CD8-positive, alpha-beta memory T cell (primary cell): ENCODE measurements at regions not wholly inside any gene's neighbourhood (a gene's known extent, or its start where the extent isn't known, plus 50 kb on each side); places are given as distances from the start of the nearest gene placed in this dataset.

Experiments used
- CTCF ChIA-PET: fragments of 350-600 bp; sonication (Branson Sonifier 250); formaldehyde crosslinking; loops from one replicate; lab custom pipeline; 2021; ENCODE audit warnings: antibody characterized with exemption; lab: Charles Lee
- POLR2A ChIA-PET: fragments of 350-600 bp; sonication (Branson Sonifier 250); formaldehyde crosslinking; loops from one replicate; lab custom pipeline; 2021; ENCODE audit warnings: antibody characterized with exemption; lab: Charles Lee
- DNase-seq, 5 donors: peaks; one replicate each; pipeline versions ENCODE4 v3.0.0 to v3.0.0-alpha.2; 2020 to 2022; ENCODE audit warnings: mixed read lengths in 1 of 5
- H3K27ac ChIP-seq: one replicate; pipeline ENCODE4 v1.7.0; 2013; ENCODE audit warnings: low read depth, mild to moderate bottlenecking, low read length, moderate library complexity
- H3K27me3 ChIP-seq: 2 replicates; pipeline ENCODE4 v1.7.0; 2013; ENCODE audit warnings: low read length, mild to moderate bottlenecking; ENCODE audit not compliant: insufficient read depth, poor library complexity, severe bottlenecking
- H3K36me3 ChIP-seq: 2 replicates; pipeline ENCODE4 v1.7.0; 2013; ENCODE audit warnings: mild to moderate bottlenecking, low read length, moderate library complexity; ENCODE audit not compliant: insufficient read depth
- H3K4me1 ChIP-seq: 2 replicates; pipeline ENCODE4 v1.7.0; 2013; ENCODE audit warnings: mild to moderate bottlenecking, low read length, moderate library complexity; ENCODE audit not compliant: insufficient read depth
- H3K4me3 ChIP-seq: 2 replicates; pipeline ENCODE4 v1.7.0; 2013; ENCODE audit warnings: mild to moderate bottlenecking, low read length
- H3K9me3 ChIP-seq: 2 replicates; pipeline ENCODE4 v1.7.0; 2013; ENCODE audit warnings: mild to moderate bottlenecking, low read length
- H3K27ac Mint-ChIP-seq, 8 donors: one replicate each; pipeline ENCODE4 v1.8.0; 2020 to 2021; ENCODE audit warnings: mixed read lengths in 8 of 8, mild to moderate bottlenecking in 6 of 8, inconsistent platforms in 3 of 8, moderate library complexity in 3 of 8
- H3K27me3 Mint-ChIP-seq, 2 donors: one replicate each; pipeline ENCODE4 v1.8.0; 2020 to 2021; ENCODE audit warnings: mixed read lengths in 2 of 2, mild to moderate bottlenecking in 1 of 2, moderate library complexity in 1 of 2
- H3K36me3 Mint-ChIP-seq, 3 donors: one replicate each; pipeline ENCODE4 v1.8.0; 2020 to 2021; ENCODE audit warnings: mixed read lengths in 3 of 3, inconsistent platforms in 1 of 3, mild to moderate bottlenecking in 1 of 3
- H3K4me1 Mint-ChIP-seq, 3 donors: one replicate each; pipeline ENCODE4 v1.8.0; 2020 to 2021; ENCODE audit warnings: mixed read lengths in 3 of 3, inconsistent platforms in 1 of 3, mild to moderate bottlenecking in 1 of 3
- H3K4me3 Mint-ChIP-seq, 7 donors: one replicate each; pipeline ENCODE4 v1.8.0; 2020 to 2021; ENCODE audit warnings: mixed read lengths in 7 of 7, mild to moderate bottlenecking in 6 of 7, moderate library complexity in 4 of 7, inconsistent platforms in 2 of 7
- H3K9me3 Mint-ChIP-seq, 5 donors: one replicate each; pipeline ENCODE4 v1.8.0; 2020 to 2022; ENCODE audit warnings: mixed read lengths in 5 of 5, mild to moderate bottlenecking in 3 of 5, moderate library complexity in 2 of 5, inconsistent platforms in 1 of 5

GRCh38 chr12:11998944-11999315 is 71.8 kb upstream of the BCL2L14 start:
- Mint-ChIP-seq H3K27me3 (no peaks in the 10 kb centered on the region), H3K4me1 (peaks cover 33 to 56% (median 53%) of the 10 kb centered on the region in 3 donors), H3K4me3 (peak overlapping the region in 6 of 7 donors; percentile 36 to 60 (median 46)), H3K27ac (peak overlapping the region; percentile 58 to 88 (median 84)), H3K36me3 (peaks cover 2 to 11% (median 2%) of the 10 kb centered on the region in 3 donors), H3K9me3 (peaks cover 0 to 2% (median 0%) of the 10 kb centered on the region in 5 donors)
- ChIA-PET POLR2A (interaction anchor here (0.6 to 1.2 kb wide), 2 partner anchors 11 to 366 kb away, joined by 3 to 4 read pairs; no protein-coding TSS in a partner anchor), CTCF (interaction anchor here (2.4 kb wide), 1 partner anchor 10 kb away, joined by 13 read pairs; no protein-coding TSS in a partner anchor)
- Histone ChIP-seq H3K27ac (no peak overlapping the region), H3K36me3 (no peaks in the 10 kb centered on the region), H3K27me3 (no peaks in the 10 kb centered on the region), H3K9me3 (no peaks in the 10 kb centered on the region), H3K4me1 (peaks cover 25% of the 10 kb centered on the region), H3K4me3 (no peak overlapping the region)
- DNase-seq, result no peak

- H3K4me3 Mint-ChIP-seq, result no peak overlapping the region
- H3K27me3 Mint-ChIP-seq, result no peaks in the 10 kb centered on the region
- H3K27ac Mint-ChIP-seq, result peak overlapping the region in 4 of 8 donors; percentile 33 to 74 (median 51)
- no peak for DNase-seq
- no peaks in the 10 kb centered on the region for H3K9me3 Mint-ChIP-seq
- H3K36me3 Mint-ChIP-seq, result peaks cover 0 to 5% (median 3%) of the 10 kb centered on the region in 3 donors
- H3K36me3 ChIP-seq, result no peaks in the 10 kb centered on the region
- H3K4me3 ChIP-seq, result no peak overlapping the region
- ChIA-PET CTCF (no interaction called here), POLR2A (no interaction called here)
- H3K4me1 ChIP-seq, result peaks cover 33% of the 10 kb centered on the region
- H3K4me1 Mint-ChIP-seq, result peaks cover 47 to 69% (median 61%) of the 10 kb centered on the region in 3 donors
- no peaks in the 10 kb centered on the region for H3K9me3 ChIP-seq
- H3K27ac ChIP-seq, result no peak overlapping the region
- no peaks in the 10 kb centered on the region for H3K27me3 ChIP-seq
These were observed 67.1 kb upstream of the BCL2L14 start for GRCh38 chr12:12003609-12004008.

- ChIA-PET CTCF (no interaction called here), POLR2A (no interaction called here)
- peaks cover 48 to 69% (median 62%) of the 10 kb centered on the region in 3 donors for H3K4me1 Mint-ChIP-seq
These were observed 66.2 kb upstream of the BCL2L14 start for GRCh38 chr12:12004524-12004923.

GRCh38 chr12:12007001-12007712 is 63.6 kb upstream of the BCL2L14 start:
- peak overlapping the region; percentile 27 to 88 (median 78) for H3K4me3 Mint-ChIP-seq
- DNase-seq, result peak in 1 of 5 donors; percentile 67
- Histone ChIP-seq H3K36me3 (no peaks in the 10 kb centered on the region), H3K27me3 (no peaks in the 10 kb centered on the region), H3K27ac (no peak overlapping the region), H3K9me3 (no peaks in the 10 kb centered on the region), H3K4me1 (peaks cover 49% of the 10 kb centered on the region), H3K4me3 (no peak overlapping the region)
- POLR2A ChIA-PET, result interaction anchor here (1.4 kb wide), 1 partner anchor 26 kb away, joined by 4 read pairs; no protein-coding TSS in a partner anchor
- CTCF ChIA-PET, result interaction anchor here (0.7 to 4.5 kb wide), 6 partner anchors 7 to 357 kb away, joined by 3 to 41 read pairs (median 15); partner anchors contain the start of gene ETV6
- H3K27ac Mint-ChIP-seq, result peak overlapping the region; percentile 44 to 99 (median 94)
- no peaks in the 10 kb centered on the region for H3K9me3 Mint-ChIP-seq
- H3K36me3 Mint-ChIP-seq, result peaks cover 0 to 3% (median 0%) of the 10 kb centered on the region in 3 donors
- H3K4me1 Mint-ChIP-seq, result peaks cover 61 to 85% (median 75%) of the 10 kb centered on the region in 3 donors
- H3K27me3 Mint-ChIP-seq, result peaks cover 0 to 6% of the 10 kb centered on the region in 2 donors

More at GRCh38 chr12:12004524-12004923, 66.2 kb upstream of the BCL2L14 start:
- DNase-seq, result no peak
- Mint-ChIP-seq H3K27ac (peak overlapping the region in 1 of 8 donors; percentile 74), H3K27me3 (no peaks in the 10 kb centered on the region), H3K4me3 (peak overlapping the region in 1 of 7 donors; percentile 2), H3K36me3 (peaks cover 0 to 5% (median 0%) of the 10 kb centered on the region in 3 donors), H3K9me3 (no peaks in the 10 kb centered on the region)
- Histone ChIP-seq H3K4me3 (no peak overlapping the region), H3K36me3 (no peaks in the 10 kb centered on the region), H3K4me1 (peaks cover 33% of the 10 kb centered on the region), H3K27me3 (no peaks in the 10 kb centered on the region), H3K27ac (no peak overlapping the region), H3K9me3 (no peaks in the 10 kb centered on the region)

DNA sequence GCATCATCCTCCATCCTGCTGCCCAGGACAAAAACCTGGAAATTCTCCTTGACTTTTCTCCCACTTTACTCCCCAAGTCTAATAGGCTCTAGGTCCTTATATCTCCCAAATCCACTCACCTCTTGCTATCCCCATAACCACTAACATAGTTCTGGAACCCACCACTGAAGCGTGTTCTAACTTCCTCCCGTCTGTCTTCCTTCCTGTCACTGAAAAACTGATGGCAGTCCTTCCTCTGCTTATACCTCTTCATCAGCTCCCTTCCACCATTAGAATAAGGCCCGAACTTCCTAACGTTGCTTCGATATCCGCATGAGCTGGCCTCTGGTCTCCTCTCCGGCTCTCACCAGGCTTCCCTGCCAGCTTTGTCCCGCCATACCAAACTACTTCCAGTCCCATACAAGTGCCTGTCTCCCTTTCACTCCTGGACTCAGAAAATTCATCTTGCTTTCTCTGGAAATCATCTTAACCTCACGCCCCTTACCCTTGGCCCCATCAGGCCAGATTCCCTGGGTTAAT is 63.0 kb upstream of the BCL2L14 start:
- H3K4me3 ChIP-seq, result peak overlapping the region; percentile 19
- peaks cover 0 to 3% (median 0%) of the 10 kb centered on the region in 3 donors for H3K36me3 Mint-ChIP-seq

GRCh38 chr12:12008232-12008850 is 62.4 kb upstream of the BCL2L14 start:
- peaks cover 58 to 84% (median 78%) of the 10 kb centered on the region in 3 donors for H3K4me1 Mint-ChIP-seq
- H3K36me3 ChIP-seq, result no peaks in the 10 kb centered on the region
- no peak overlapping the region for H3K27ac ChIP-seq
- H3K4me3 ChIP-seq, result peak overlapping the region; percentile 19
- CTCF ChIA-PET, result interaction anchor here (2.1 to 4.5 kb wide), 7 partner anchors 8 to 358 kb away, joined by 6 to 41 read pairs (median 13); partner anchors contain the start of gene ETV6
- H3K27ac Mint-ChIP-seq, result peak overlapping the region; percentile 90 to 99 (median 94)
- POLR2A ChIA-PET, result interaction anchor here (0.7 to 1.4 kb wide), 4 partner anchors 9 to 359 kb away, joined by 3 to 5 read pairs (median 4); partner anchors contain the start of gene ETV6
- H3K27me3 Mint-ChIP-seq, result peaks cover 0 to 6% of the 10 kb centered on the region in 2 donors
- H3K9me3 Mint-ChIP-seq, result no peaks in the 10 kb centered on the region
- no peaks in the 10 kb centered on the region for H3K27me3 ChIP-seq
- H3K4me1 ChIP-seq, result peaks cover 49% of the 10 kb centered on the region
- no peaks in the 10 kb centered on the region for H3K9me3 ChIP-seq
- peaks cover 0 to 3% (median 0%) of the 10 kb centered on the region in 3 donors for H3K36me3 Mint-ChIP-seq
- peak overlapping the region; percentile 55 to 94 (median 83) for H3K4me3 Mint-ChIP-seq
- DNase-seq, result peak in 2 of 5 donors; percentile 26 to 62

More for the DNA sequence above, 63.0 kb upstream of the BCL2L14 start:
- peaks cover 49% of the 10 kb centered on the region for H3K4me1 ChIP-seq
- no peaks in the 10 kb centered on the region for H3K9me3 ChIP-seq
- ChIA-PET POLR2A (interaction anchor here (0.7 to 1.4 kb wide), 2 partner anchors 26 to 358 kb away, joined by 3 to 4 read pairs; partner anchors contain the start of gene ETV6), CTCF (interaction anchor here (0.7 to 4.5 kb wide), 6 partner anchors 8 to 358 kb away, joined by 3 to 41 read pairs (median 15); partner anchors contain the start of gene ETV6)
- Mint-ChIP-seq H3K27ac (peak overlapping the region; percentile 90 to 99 (median 94)), H3K27me3 (peaks cover 0 to 6% of the 10 kb centered on the region in 2 donors), H3K4me1 (peaks cover 61 to 85% (median 76%) of the 10 kb centered on the region in 3 donors), H3K9me3 (no peaks in the 10 kb centered on the region), H3K4me3 (peak overlapping the region; percentile 27 to 88 (median 78))
- no peaks in the 10 kb centered on the region for H3K27me3 ChIP-seq
- H3K36me3 ChIP-seq, result no peaks in the 10 kb centered on the region
- no peak overlapping the region for H3K27ac ChIP-seq
- no peak for DNase-seq

- H3K27ac Mint-ChIP-seq, result peak overlapping the region; percentile 90 to 99 (median 94)
- Histone ChIP-seq H3K27me3 (no peaks in the 10 kb centered on the region), H3K9me3 (no peaks in the 10 kb centered on the region), H3K36me3 (no peaks in the 10 kb centered on the region), H3K4me3 (no peak overlapping the region), H3K4me1 (peaks cover 49% of the 10 kb centered on the region), H3K27ac (no peak overlapping the region)
- H3K9me3 Mint-ChIP-seq, result no peaks in the 10 kb centered on the region
- CTCF ChIA-PET, result interaction anchor here (1.1 to 4.5 kb wide), 12 partner anchors 9 to 428 kb away, joined by 3 to 41 read pairs (median 6); partner anchors contain the start of gene ETV6
- peak in 4 of 5 donors; percentile 14 to 69 (median 21) for DNase-seq
- POLR2A ChIA-PET, result interaction anchor here (0.6 to 1.5 kb wide), 4 partner anchors 9 to 728 kb away, joined by 3 to 5 read pairs (median 4); partner anchors contain the start of gene ETV6
- H3K36me3 Mint-ChIP-seq, result peaks cover 0 to 6% (median 0%) of the 10 kb centered on the region in 3 donors
- peak overlapping the region; percentile 55 to 94 (median 78) for H3K4me3 Mint-ChIP-seq
- H3K4me1 Mint-ChIP-seq, result peaks cover 58 to 84% (median 74%) of the 10 kb centered on the region in 3 donors
- peaks cover 0 to 6% of the 10 kb centered on the region in 2 donors for H3K27me3 Mint-ChIP-seq
These were observed 61.7 kb upstream of the BCL2L14 start for GRCh38 chr12:12008931-12009611.
